Stimulated activated CD8-positive, alpha-beta memory T cell treated with anti-CD3 and anti-CD28 coated beads, Interleukin-4, amount 100 ng/mL, for 48 hours (primary cell): ENCODE measurements at regions not wholly inside any gene's neighbourhood (a gene's known extent, or its start where the extent isn't known, plus 50 kb on each side); places are given as distances from the start of the nearest gene placed in this dataset.
"Not testable (repeated sequence)": the region's sequence is repeated elsewhere in the genome, so short reads cannot be mapped to it uniquely, and the experiment has no call there.

Source experiments
- DNase-seq: peaks from one replicate; pipeline ENCODE4 v3.0.0-alpha.2; 2020

- no peak for DNase-seq
Measured at GRCh38 chr11:45000918-45001317, 50.2 kb upstream of the TP53I11 start.

DNA sequence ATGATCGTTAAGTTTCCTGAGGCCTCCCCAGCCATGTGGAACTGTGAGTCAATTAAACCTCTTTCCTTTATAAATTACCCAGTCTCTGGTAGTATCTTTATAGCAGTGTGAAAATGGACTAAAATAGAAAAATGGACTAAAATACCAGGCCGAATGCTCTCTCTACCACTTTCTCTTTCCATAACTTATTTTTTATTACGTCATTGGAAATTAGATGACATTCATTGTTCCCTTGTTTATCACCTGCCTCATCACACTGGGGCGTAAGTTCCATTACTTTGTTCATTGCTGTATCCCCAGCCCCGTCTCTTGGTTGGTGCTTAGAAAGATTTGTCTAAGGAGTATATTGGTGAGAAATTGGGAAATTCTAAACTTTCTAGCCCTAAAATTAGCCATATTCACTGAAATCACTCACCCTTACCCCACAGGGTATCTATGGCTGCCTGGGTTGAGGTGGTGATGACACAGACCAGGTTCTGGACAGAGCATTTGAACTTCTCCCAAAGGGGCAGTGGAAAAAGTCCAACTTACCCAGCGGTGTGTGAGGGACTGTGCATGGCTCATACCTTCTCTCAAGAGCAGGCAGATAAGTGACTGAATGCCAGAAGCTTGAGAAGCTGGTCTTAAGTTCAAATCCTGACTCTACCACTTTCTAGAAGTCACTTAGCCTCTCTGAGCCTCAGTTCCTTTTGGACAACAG lies 50.9 kb upstream of the TP53I11 start:
- no peak for DNase-seq

- no peak for DNase-seq
Measured at GRCh38 chr11:45005106-45005505, 54.4 kb upstream of the TP53I11 start.

DNA sequence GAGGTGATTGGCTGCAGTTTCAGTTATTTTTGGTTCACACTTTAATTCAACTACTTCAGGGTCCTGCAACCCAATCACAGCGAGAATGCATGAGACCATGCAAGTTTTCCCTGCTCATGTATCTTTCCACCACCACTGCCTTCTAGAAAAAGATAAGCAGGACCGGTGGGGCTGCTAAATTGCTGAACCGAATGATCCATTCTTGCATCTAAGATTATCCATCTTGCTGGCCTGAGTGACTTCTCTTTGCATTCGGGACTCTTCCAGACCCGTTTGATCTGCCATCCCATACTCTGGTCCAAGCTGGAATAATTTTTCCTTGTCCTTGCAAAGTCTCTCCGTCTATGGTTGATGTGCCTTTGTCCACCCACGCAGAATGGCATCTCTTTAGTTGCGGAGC lies 56.3 kb upstream of the TP53I11 start:
- DNase-seq = no peak

DNA sequence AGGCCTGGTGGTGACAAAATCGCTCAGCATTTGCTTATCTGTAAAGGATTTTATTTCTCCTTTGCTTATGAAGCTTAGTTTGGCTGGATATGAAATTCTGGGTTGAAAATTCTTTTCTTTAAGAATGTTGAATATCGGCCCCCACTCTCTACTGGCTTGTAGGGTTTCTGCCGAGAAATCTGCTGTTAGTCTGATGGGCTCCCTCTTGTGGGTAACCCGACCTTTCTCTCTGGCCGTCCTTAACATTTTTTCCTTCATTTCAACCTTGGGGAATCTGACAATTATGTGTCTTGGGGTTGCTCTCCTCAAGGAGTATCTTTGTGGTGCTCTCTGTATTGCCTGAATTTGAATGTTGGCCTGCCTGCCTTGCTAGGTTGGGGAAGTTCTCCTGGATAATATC lies 65.3 kb upstream of the TP53I11 start:
- not testable (repeated sequence) for DNase-seq

GRCh38 chr11:45016446-45016845 lies 65.8 kb upstream of the TP53I11 start:
- DNase-seq = not testable (repeated sequence)

DNA sequence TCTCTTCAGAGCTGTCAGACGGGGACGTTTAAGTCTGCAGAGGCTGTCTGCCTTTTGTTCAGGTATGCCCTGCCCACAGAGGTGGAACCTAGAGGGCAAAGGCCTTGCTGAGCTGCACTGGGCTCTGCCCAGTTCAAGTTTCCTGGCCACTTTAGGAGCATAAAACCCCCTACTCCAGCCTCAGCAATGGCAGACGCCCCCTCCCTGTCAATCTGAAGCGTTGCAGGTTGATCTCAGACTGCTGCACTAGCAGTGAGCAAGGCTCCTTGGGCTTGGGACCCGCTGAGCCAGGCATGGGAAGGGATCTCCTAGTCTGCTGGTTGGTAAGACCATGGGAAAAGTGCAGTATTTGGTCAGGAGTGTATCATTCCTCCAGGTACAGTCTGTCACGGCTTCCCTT lies 66.6 kb upstream of the TP53I11 start:
- DNase-seq = no peak

GRCh38 chr11:45021001-45021400 lies 70.3 kb upstream of the TP53I11 start:
- DNase-seq = no peak

GRCh38 chr11:45021692-45022141 lies 71.0 kb upstream of the TP53I11 start:
- no peak for DNase-seq

GRCh38 chr11:45022294-45023064 lies 71.8 kb upstream of the TP53I11 start:
- no peak for DNase-seq

DNA sequence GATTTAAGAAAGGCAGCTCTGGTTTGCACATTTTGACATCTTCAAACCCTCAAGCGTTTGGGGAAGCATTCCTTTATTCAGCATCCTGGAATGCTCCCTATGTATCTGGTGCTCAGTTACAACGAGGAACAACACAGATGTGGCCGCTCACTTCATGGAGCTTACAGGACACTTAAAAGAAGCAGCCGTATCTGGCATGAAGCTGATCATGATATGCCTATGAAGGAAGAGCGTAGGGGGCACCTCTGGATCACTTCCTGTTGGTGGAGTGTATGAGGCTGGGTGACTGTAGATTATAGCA lies 72.3 kb upstream of the TP53I11 start:
- DNase-seq = no peak

DNA sequence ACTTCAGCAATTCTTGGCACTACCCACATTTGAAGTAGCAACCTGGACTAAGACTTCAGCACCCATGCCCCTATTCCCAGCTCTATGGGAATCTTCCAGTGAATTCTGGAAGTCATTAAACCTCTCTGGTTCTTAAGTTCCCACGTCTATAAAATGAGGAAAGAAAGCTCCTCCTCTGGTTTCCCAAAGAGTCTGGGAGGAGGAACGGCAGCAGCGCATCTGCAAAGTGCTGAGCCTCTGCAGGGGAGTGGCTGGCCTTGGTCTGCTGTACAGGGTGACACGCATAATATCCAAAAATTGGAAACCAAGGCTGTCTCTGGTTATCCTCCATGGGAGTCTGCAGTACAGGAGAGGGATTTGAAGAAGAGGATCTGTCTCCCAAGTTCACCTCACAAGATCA lies 73.6 kb upstream of the TP53I11 start:
- DNase-seq = no peak

GRCh38 chr11:45024846-45025588 lies 74.3 kb upstream of the TP53I11 start:
- DNase-seq = no peak

DNA sequence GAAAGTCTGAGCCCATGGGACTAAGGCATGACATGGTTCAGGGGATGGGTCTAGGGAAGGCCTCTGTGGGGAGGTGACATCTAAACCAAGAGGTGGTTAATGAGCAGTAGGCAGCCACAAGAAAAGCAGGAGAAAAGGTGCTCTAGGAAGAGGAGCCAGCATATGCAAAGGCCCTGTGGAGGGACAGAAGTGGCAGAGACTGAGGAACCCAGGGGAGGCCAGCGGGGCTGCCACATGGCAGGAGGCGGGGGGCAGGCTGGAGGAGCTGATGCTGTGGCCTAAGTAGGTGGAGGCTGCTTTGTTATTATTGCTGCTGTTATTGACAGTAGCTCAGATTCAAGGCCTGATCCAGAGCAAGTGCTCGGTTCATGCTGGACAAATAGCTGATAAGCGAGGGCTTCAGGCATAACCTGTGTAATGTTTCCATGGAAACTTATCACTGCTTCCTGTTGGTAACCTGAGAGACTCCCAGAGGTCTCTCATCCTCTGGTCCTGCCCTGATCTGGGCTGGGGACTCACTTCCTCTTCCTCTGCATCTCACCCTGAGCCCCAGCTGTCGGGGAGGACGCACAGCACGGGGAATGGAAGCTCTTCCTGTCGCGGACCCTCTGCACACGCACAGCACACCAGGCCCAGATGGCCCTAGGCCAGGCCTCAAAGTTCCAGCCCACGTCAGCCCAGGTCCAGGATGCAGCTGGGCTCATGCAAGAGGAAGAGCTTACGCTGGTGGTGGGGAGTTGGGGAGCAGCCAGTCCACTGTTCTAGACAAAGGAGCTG lies 75.2 kb upstream of the TP53I11 start:
- no peak for DNase-seq

- DNase-seq = no peak
Measured at GRCh38 chr11:45026835-45027234, 76.2 kb upstream of the TP53I11 start.

DNA sequence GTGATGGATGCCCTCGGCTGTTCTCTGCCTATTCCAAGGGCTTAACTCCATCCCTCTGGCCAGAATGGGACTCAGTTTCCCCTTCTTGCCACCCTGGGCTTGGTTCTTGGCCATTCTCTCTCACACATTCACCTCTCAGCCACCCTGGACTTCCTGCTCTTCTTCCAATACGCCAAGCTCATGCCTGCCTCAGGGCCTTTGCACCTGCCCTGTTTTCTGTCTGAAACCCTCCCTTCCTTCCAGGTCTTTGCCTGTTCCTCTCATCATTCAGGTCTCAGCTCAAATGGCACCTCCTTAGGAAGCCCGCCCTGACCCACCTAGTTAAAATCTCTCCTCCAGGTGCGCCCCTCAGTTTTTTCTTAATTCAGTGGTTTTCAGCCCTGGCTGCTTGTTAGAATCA lies 76.6 kb upstream of the TP53I11 start:
- DNase-seq = no peak

GRCh38 chr11:45028911-45029682 lies 78.4 kb upstream of the TP53I11 start:
- DNase-seq = no peak

DNA sequence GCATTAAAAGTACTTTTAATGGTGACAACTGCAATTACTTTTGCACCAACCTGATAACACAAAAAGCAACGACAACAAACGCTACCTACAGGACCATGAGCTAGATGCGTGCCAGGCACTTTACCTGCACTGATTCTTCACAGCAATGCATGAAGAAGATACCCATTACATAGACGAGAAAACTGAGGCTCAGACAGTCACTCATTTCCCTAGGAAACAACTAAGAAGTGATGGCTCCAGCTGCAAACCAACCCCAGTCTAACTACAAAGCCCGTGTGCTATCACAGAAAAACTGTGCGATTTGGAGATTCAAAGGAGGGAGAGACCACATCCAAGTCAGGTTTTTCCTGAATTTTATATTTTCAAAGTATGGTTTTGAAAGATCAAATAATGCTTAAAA lies 80.1 kb upstream of the TP53I11 start:
- DNase-seq = no peak

DNA sequence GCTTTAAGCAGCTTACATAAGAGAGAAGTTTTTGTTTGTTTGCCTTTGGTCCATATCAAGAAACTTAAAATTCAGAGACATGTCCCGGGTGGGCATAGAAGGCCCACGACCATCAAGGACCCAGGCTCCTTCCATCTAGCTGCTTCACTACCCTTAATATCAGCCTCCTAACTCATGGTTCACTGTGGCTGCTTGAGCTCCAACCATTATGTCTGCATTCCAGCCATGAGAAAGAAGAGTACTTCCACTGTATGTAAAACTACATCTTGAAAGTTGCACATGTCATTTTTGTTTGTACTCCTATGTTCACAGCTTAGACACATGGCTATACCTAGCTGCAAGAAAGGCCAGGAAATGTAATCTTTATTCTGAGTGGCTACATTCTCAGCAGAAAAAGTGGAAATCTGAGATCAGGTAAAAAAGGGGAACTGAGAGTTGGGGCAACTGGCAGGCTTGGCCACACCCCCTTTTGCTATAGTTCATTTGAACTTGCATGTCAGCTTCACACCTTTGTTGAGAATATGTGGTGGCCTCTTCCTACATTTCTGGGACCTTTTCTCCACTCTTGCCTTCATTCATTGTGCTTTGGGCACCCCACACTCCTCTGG lies 81.3 kb upstream of the TP53I11 start:
- no peak for DNase-seq

- no peak for DNase-seq
Measured at GRCh38 chr11:45035413-45035812, 84.7 kb upstream of the TP53I11 start.

DNA sequence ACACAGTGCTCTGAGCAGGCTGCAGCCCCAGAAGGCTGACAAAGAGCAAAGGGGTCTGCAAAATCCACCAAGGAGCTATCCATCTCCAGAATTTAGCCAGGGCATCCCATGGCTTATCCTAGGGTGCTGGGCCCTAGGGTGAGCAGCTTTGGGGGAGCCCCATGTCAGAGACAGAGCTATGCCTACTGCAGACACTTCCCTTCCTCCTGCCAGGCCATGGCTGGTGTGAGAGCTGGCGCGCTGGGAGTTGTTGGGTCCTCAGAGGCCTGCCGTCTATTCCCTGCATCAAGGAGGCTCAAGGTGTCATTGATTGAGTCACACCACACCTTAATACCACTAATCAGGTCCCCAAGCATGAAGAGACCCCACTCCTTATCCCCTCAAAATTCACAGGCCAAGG lies 85.3 kb upstream of the TP53I11 start:
- DNase-seq = no peak

- no peak for DNase-seq
Measured at GRCh38 chr11:45036733-45037132, 86.0 kb upstream of the TP53I11 start.
